Hematopoietic multipotent progenitor cell treated with erythropoietin and hydrocortisone succinate and interleukin-3 and kit ligand, for 15 days (in vitro differentiated cells): ENCODE measurements at regions not wholly inside any gene's neighbourhood (a gene's known extent, or its start where the extent isn't known, plus 50 kb on each side); places are given as distances from the start of the nearest gene placed in this dataset.

Experiments
- DNase-seq: peaks from one replicate; pipeline ENCODE4 v3.0.0-alpha.2; 2015; ENCODE audit warnings: low spot score

DNA sequence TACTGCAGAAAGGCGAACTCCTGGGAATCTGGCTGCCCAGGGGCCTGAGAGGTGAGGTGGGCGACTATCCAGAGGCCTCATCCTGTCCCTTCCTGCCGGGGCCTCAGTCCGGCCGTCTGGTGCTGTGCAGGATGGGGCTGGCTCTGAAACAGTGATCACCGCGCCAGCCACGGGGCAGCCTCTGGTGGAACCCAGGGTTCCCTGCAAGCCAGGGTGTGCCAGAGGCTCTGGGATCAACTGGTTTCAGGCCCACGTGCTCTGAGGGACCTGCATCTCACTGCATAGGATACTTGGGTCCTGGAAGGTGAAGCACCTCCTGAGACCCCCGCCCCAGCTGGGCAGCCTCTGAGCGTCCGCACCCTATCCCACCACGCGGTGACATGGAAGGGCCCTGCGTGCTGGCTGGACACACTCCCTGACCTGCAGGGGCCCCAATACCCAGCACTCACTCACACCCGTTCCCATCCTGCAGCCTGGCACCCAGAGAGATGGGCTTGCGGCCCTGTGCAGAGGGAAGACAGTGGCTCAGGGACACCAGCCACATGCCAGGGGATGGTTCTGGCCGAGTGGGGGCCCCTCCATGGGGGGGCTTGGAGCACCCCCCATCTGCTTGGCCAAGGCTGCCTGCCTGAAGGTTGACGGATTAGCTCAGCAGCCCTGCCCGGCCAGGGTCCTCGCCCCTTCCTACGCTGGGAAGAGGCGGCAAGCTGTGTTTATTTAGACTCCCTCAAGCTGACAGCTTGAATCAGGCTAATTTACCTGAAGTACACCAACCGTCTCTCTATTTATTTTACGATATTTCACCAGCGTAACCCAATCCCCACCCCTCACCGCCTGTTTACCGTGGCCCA, 64.3 kb upstream of the TTC34 start:
- no peak for DNase-seq

DNA sequence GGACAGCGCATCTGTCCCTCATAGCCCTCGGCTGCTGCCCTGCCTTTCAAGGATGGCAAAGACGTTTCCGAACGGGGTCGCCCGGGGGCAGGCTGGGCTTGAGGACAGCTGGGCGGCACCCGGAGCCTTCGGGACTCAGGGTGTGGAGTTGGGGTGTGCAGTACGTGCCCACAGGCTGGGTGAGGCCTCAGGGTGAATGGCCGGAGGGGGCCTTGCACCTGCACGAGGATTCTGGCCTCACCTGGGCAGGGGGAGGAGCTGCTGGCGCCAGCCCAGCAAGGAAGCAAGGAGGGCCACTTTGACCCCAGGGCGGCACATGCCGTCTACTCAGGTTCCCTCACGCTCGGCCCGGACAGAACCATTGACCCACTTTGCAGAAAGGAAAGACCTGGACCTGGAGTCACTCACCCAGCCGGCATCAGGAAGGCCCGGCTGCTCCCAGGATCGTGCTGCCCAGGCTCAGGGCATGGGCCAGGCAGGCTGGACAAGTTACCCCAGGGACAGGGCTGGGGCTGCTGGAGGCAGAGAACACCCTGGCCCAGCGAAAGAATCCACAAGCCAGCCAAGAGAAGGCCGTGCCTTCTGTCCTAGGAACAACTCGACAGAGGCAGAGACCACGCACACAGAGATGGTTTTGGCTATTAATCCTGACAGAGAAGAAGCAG, 65.1 kb upstream of the TTC34 start:
- no peak for DNase-seq

DNA sequence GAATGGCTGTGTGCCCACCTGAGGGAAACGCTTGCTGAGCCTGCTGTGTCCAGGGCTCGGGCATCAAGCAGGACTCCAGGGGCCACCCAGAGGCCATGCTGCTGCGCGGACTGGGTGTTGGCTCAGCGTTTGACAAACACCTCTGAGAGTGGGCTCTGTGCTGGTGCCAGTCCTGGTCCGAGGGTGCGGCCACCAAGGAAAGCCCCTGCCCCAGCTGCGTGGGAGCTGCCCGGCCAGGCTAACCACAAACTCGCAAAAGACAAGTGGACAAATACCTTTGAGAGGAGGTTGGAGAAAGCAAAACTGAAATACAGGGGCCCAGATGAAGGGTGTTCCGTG, 65.6 kb upstream of the TTC34 start:
- no peak for DNase-seq

- DNase-seq: no peak
Observed at GRCh38 chr1:2867861-2868260, 66.4 kb upstream of the TTC34 start.

DNA sequence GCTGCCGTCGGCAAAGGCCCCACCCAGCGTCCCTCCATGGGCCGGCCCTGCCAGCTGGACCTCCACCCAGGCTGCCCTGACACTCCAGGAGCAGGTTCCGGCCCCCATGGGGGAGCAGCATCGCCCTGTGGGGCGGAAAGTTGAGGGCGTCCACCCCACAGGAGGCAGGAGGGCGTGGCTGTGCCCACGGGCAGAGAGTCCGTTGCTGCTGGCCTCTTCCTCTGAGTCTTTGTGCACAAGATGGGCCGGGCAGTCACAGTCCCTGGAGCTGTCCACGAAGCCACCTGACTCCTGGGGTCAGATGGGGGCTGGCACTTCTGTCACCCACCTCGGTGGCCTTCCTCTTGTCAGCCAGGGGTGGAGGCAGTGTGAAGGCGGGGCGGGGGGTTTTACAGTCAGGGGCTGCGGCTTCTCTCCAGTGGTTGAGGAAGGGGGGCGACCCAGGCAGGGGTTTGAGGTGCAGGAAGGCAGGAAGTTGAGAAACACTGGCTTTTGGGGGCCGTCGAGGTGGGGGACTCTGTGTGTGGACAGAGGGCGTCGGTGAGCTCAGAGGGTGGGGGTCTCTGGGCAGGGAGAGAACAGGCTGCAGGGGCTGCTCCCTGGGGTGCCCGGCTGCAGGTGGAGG, 67.2 kb upstream of the TTC34 start:
- DNase-seq: no peak

DNA sequence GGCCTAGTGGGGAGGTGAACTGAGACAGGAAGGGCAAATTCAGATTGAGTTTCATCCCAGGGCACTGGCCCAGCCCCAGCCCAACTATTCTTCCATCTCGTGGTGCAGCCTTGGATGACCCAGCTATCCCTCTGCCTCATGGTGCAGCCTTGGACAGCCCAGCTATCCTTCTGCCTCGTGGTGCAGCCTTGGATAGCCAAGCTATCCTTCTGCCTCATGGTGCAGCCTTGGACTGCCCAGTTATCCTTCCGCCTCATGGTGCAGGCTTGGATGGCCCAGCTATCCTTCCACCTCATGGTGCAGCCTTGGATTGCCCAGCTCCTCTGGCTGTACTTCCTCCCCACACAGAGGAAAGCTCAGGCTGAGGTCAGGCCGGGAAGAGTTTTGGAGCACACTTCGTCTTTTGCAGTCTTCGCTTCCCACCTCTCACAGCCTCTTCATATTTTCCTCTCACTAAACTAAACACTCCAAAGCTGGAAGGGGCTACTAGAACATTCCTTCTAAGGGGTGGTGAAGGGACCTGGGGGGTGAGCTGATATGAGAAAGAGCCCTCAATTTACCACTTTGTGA, 69.8 kb upstream of the TTC34 start:
- DNase-seq: no peak

DNA sequence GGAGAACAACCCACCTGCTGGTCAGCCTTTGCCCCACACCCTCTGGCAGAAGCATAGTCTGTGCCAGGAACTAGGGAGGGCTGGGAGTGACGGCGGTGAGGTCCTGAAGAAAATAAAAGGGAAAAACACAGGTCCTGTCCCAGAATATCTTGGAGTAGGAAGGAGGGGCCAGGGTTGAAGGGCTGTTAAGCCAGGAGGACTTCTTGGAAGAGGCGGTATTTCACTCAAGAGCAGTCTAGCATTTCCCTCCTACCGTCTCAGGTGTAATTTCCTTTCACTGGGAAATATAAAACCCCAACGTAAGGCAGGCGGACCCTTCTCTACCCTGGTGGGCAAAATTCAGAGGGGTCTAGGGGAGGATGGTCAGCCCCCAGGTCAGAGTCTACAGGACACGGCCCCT, 72.7 kb upstream of the TTC34 start:
- DNase-seq: no peak

DNA sequence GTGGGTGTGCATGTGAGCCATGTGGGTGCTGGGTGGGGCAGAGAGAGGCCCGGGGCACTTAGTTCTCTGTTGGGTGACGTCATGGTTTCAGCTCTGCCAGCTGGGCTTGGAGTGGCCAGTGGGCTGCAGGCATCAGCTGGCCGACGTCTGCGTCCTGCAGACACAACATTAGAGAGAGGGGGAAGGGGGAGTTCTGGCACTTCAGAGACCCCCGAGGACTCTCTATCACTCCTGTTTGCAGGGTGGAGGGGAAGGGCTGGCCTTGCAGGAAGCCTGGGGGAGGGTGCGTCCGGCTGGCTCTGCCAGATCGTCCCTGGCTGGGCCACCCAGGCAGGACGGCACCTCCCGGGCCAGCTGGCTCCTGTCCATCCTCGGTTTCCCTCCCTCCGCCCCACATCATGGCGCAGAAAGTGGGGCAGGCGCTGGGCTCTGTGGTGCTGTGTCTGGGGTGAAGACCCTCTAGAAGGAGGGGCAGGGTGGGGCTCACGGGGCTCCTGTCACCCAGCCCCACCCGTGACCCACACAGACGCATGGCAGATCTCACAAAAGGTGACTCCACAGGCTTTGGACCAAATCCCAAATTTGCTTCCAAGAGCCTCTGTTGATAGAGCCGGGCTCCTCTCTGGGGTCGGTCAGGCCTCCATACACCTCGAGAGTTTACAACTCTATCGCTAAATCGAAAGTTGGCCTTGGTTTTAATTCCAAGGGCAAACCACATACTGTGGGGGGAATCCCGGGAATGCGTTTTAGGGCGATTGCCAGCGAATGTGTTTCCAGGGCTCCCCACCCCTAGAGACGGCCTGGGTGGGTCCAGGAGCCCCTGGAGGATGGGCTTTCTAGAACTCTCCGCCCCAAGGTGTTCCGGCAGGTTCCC, 73.4 kb upstream of the TTC34 start:
- DNase-seq: no peak

GRCh38 chr1:2875707-2876561, 74.4 kb upstream of the TTC34 start:
- DNase-seq: no peak

DNA sequence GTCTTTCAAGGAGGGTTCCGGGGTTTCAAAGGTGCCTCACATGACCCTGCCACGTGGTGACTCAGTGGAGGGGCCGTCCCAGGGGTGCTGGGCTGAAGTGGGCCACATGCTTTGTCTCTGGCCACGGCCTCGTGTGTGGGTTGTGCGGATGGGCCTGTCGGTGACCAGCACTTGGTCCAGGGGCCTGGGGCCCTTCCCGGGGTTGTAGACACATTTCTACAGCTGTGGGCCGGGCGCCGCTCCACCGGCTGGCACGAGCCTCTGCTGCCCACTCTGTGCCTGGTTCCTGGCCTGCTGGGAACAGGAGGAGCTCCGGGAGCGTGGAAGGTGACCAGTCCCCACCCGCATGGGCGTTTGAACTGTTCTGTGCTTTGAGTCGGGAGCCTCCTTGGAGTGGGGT, 75.4 kb upstream of the TTC34 start:
- DNase-seq: no peak

GRCh38 chr1:2877391-2877790, 75.9 kb upstream of the TTC34 start:
- DNase-seq: no peak

GRCh38 chr1:2878591-2878990, 77.1 kb upstream of the TTC34 start:
- no peak for DNase-seq

DNA sequence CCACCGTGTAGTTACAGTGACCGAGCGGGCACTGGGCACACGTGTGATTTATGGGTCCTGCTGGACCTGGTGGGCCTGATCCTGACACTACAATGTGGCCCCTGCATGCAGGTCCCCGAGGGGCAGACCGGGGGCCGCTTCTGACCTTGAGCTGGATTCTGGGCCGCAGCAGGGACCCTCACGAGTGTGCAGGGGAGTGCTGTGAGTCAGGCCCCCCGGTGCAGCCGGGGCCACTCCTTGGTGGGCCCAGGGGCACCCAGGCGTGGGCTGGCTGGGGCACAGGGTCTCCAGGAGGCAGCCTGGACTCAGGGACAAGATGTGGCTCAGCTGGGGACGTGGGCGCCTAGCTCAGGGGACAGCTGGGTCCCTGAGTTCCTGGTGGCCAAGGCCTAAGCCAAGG, 77.5 kb upstream of the TTC34 start:
- no peak for DNase-seq

DNA sequence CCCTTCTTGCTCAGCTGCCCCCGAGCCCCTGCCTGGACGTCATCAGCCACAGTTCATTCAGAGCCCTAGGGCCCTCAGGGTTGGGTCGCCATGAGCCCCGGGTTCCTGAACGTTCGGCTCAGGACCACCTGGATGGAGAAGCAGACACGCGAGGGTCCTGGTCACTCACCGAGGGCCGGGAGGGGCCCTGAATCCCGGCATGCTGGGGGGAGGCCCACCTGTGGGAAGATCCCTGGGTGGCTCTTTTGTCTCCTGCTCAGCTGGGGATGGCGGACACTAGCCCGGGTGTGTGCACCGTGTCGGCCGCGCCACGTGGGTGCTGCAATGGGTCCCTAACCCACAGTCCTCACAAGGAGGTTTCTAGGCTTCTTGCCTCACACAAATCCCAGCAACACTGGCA, 78.1 kb upstream of the TTC34 start:
- DNase-seq: no peak

- DNase-seq: no peak
Observed at GRCh38 chr1:2880086-2880485, 78.6 kb upstream of the TTC34 start.

GRCh38 chr1:2880812-2881295, 79.4 kb upstream of the TTC34 start:
- no peak for DNase-seq

- DNase-seq: no peak
Observed at GRCh38 chr1:2881556-2881955, 80.1 kb upstream of the TTC34 start.

DNA sequence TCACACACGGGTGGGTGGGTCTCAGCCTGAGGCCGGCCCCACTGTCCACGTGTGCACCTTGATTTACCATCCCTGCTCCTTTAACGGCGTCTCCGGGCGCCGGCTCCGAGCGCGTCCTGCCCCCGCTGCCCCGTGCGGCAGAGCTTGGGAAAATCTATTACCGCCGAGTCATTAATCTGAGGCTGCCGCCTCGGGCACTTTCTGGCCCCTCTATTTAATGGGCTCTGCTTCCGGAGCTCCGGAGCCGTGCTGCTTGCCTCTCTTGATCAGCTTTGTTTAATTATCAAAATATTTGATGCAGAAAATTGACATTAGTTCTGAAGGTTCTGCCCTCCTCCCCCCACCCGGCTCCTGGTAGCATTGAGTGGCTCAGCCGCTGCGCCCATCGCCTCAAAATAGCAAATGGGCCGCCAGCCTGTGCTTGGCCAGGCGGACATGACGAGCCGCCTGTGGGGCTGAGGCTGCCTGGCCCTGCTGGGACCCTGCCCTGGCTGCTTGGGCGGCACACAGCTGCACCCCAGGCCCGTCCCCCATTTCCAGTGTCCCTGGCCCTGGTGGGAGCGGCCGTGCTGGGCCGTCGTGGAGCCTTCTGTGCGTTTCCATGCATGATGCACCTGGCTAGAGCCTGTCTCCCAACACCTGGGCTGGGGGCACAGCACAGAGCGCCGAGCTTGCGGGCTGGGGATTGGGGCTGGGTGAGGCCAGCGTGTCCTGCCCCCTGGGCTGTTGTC, 81.6 kb upstream of the TTC34 start:
- no peak for DNase-seq

GRCh38 chr1:2885001-2885400, 83.5 kb upstream of the TTC34 start:
- DNase-seq: no peak

DNA sequence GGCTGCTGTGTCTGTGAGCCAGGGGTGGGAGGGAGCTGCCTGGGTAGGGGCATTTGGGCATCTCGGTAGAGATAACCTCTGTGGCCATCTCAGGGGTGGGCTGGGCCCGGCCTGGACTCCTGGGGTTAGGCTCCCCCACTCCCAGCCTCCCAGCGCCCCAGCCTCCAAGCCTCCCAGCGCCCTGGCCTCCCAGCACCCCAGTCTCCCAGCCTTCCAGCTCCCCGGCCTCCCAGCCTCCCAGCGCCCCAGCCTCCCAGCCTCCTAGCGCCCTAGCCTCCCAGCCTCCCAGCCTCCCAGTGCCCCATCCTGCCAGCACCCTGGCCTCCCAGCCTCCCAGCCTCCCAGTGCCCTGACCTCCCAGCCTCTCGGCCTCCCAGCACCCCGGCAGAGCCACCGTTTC, 85.1 kb upstream of the TTC34 start:
- DNase-seq: no peak
